Gastrocnemius medialis (tissue), 4 donors: ENCODE measurements at regions not wholly inside any gene's neighbourhood (a gene's known extent, or its start where the extent isn't known, plus 50 kb on each side); places are given as distances from the start of the nearest gene placed in this dataset.

Experiments used
- ATAC-seq, 2 donors: fragments of 150-250 bp; one replicate each; pipeline ENCODE4 v1.9.1; 2016
- DNase-seq, 2 donors: peaks; one replicate each; pipeline ENCODE4 v3.0.0-alpha.2; 2019
- H3K27ac ChIP-seq, 4 donors: fragments of 200-600 bp; sonication (generic); 1 replicate in 1 of 4; 2 replicates in 3 of 4; pipeline ENCODE4 v1.5.1; 2016 to 2018; ENCODE audit warnings: mild to moderate bottlenecking in 2 of 4, moderate library complexity in 1 of 4
- H3K27me3 ChIP-seq, 3 donors: fragments of 200-600 bp; sonication (generic) in 2 of 3; 1 replicate in 1 of 3; 2 replicates in 2 of 3; pipeline versions ENCODE4 v1.5.1 to v1.6.0; 2016 to 2019; ENCODE audit warnings: mild to moderate bottlenecking in 1 of 3, moderate library complexity in 1 of 3
- H3K36me3 ChIP-seq, 2 donors: fragments of 200-600 bp; sonication (generic) in 1 of 2; one replicate each; pipeline ENCODE4 v1.5.1; 2017 to 2018
- H3K4me1 ChIP-seq, 2 donors: fragments of 200-600 bp; sonication (generic) in 1 of 2; one replicate each; pipeline ENCODE4 v1.5.1; 2016 to 2017; ENCODE audit warnings: mild to moderate bottlenecking in 2 of 2
- H3K4me3 ChIP-seq, 4 donors: fragments of 200-600 bp; sonication (generic) in 3 of 4; 1 replicate in 1 of 4; 2 replicates in 3 of 4; pipeline ENCODE4 v1.5.1; 2016 to 2019; ENCODE audit warnings: mild to moderate bottlenecking in 2 of 4
- H3K9me3 ChIP-seq, 3 donors: fragments of 200-600 bp; sonication (generic) in 2 of 3; 1 replicate in 1 of 3; 2 replicates in 2 of 3; pipeline ENCODE4 v1.5.1; 2016 to 2019
- POLR2A ChIP-seq, 2 donors: fragments of 450-650 bp; IDR thresholded peaks; one replicate each; pipeline ENCODE4 v1.6.1; 2017; ENCODE audit warnings: antibody characterized with exemption in 2 of 2, mild to moderate bottlenecking in 2 of 2, moderate library complexity in 2 of 2
- in situ Hi-C, 4 donors: fragments of 200-750 bp; cut with MboI; loops; one replicate each; pipeline versions ENCODE4 v1.15.0 to v1.8.0; 2017; ENCODE audit warnings: low sequenced_read_pairs in 4 of 4
- intact Hi-C: fragments of 100-400 bp; cut with DNase I; formaldehyde crosslinking; loops from one replicate; pipeline ENCODE4 v1.15.1; 2023; ENCODE audit warnings: low total_unique reads
- TF ChIP-seq, protein P1 (sequence below), 5 experiments: fragments of 450-650 bp in 3 of 5; fragments of 200-600 bp in 2 of 5; sonication (generic) in 2 of 5; IDR thresholded peaks in 4 of 5; conservative IDR thresholded peaks in 1 of 5; 1 replicate in 4 of 5; 2 replicates in 1 of 5; pipeline ENCODE4 v1.5.1; 2016 to 2019; ENCODE audit warnings: antibody characterized with exemption in 5 of 5, mild to moderate bottlenecking in 3 of 5, moderate library complexity in 3 of 5

DNA sequence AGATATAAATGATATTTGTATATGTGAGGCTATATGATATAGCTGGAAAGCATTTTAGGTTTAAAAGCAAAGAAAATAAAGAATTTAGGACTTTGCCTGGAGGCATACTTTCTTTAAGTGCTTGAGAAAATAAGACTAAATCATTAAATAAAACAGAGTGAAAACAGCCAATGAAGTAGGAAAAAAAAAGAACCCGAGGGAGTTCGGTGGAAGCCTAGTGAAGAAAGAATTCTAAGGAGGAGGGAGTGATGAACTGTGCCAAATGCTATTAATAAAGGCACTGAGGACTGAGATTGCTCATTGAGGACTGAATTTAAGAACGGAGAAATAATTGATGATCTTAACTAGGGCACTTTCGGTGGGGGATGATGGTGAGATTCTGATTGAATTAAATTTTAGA, 573.5 kb downstream of the DSC3 start:
- H3K4me1 ChIP-seq: no peaks in the 10 kb centered on the region
- ATAC-seq (no peak), DNase-seq (no peak)
- H3K4me3 ChIP-seq: no peak overlapping the region
- no peaks in the 10 kb centered on the region for H3K36me3 ChIP-seq
- H3K27ac ChIP-seq: no peak overlapping the region
- in situ Hi-C loops: no loop called here
- no peaks in the 10 kb centered on the region for H3K9me3 ChIP-seq
- TF ChIP-seq POLR2A (IDR thresholded peaks at IDR 0.05): no peak
- TF ChIP-seq, protein P1, sequence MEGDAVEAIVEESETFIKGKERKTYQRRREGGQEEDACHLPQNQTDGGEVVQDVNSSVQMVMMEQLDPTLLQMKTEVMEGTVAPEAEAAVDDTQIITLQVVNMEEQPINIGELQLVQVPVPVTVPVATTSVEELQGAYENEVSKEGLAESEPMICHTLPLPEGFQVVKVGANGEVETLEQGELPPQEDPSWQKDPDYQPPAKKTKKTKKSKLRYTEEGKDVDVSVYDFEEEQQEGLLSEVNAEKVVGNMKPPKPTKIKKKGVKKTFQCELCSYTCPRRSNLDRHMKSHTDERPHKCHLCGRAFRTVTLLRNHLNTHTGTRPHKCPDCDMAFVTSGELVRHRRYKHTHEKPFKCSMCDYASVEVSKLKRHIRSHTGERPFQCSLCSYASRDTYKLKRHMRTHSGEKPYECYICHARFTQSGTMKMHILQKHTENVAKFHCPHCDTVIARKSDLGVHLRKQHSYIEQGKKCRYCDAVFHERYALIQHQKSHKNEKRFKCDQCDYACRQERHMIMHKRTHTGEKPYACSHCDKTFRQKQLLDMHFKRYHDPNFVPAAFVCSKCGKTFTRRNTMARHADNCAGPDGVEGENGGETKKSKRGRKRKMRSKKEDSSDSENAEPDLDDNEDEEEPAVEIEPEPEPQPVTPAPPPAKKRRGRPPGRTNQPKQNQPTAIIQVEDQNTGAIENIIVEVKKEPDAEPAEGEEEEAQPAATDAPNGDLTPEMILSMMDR (IDR thresholded peaks at IDR 0.05 in 4 of 5, conservative IDR thresholded peaks at IDR 0.05 in 1 of 5): no peak
- intact Hi-C loops: no loop called here
- no peaks in the 10 kb centered on the region for H3K27me3 ChIP-seq

GRCh38 chr18:30465096-30465495, 577.4 kb downstream of the DSC3 start:
- H3K9me3 ChIP-seq: no peaks in the 10 kb centered on the region
- TF ChIP-seq, protein P1 (IDR thresholded peaks at IDR 0.05 in 4 of 5, conservative IDR thresholded peaks at IDR 0.05 in 1 of 5): no peak
- TF ChIP-seq POLR2A (IDR thresholded peaks at IDR 0.05): no peak
- in situ Hi-C loops (no loop called here), intact Hi-C loops (no loop called here)
- DNase-seq (no peak), ATAC-seq (no peak)
- no peaks in the 10 kb centered on the region for H3K27me3 ChIP-seq
- no peaks in the 10 kb centered on the region for H3K36me3 ChIP-seq
- H3K4me3 ChIP-seq: no peak overlapping the region
- H3K27ac ChIP-seq: no peak overlapping the region
- no peaks in the 10 kb centered on the region for H3K4me1 ChIP-seq

- Histone ChIP-seq H3K27ac (no peak overlapping the region), H3K27me3 (no peaks in the 10 kb centered on the region), H3K4me1 (no peaks in the 10 kb centered on the region), H3K36me3 (no peaks in the 10 kb centered on the region), H3K4me3 (no peak overlapping the region), H3K9me3 (peaks cover 0 to 3% (median 0%) of the 10 kb centered on the region in 3 donors)
- DNase-seq (no peak), ATAC-seq (no peak)
- in situ Hi-C loops: no loop called here
- no peak for TF ChIP-seq POLR2A (IDR thresholded peaks at IDR 0.05)
- TF ChIP-seq, protein P1 (IDR thresholded peaks at IDR 0.05 in 4 of 5, conservative IDR thresholded peaks at IDR 0.05 in 1 of 5): no peak
- intact Hi-C loops: no loop called here
Measured at GRCh38 chr18:30457156-30457555, 585.4 kb downstream of the DSC3 start.

DNA sequence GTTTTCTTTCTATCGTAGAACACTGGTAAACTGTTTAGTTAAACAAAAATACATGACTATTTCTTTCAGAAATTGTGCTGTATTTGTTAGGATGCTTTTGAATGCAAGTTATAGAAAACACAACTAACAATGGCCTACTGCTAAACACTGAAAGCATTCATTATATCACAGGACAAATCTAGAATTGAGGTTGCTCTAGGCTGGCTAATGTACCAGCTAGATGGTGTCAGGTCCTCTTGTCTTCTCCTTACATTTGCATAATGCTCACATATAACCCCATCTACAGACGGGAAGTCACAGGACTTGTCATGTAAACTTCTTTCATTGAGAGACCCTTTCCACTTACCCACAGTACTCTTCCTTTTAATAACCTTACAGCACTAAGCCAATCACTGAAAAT, 586.8 kb downstream of the DSC3 start:
- Histone ChIP-seq H3K27me3 (no peaks in the 10 kb centered on the region), H3K9me3 (peaks cover 0 to 3% (median 0%) of the 10 kb centered on the region in 3 donors), H3K27ac (no peak overlapping the region), H3K36me3 (no peaks in the 10 kb centered on the region), H3K4me1 (no peaks in the 10 kb centered on the region), H3K4me3 (no peak overlapping the region)
- ATAC-seq (no peak), DNase-seq (no peak)
- TF ChIP-seq POLR2A (IDR thresholded peaks at IDR 0.05): no peak
- TF ChIP-seq, protein P1 (IDR thresholded peaks at IDR 0.05 in 4 of 5, conservative IDR thresholded peaks at IDR 0.05 in 1 of 5): no peak
- intact Hi-C loops (no loop called here), in situ Hi-C loops (no loop called here)

DNA sequence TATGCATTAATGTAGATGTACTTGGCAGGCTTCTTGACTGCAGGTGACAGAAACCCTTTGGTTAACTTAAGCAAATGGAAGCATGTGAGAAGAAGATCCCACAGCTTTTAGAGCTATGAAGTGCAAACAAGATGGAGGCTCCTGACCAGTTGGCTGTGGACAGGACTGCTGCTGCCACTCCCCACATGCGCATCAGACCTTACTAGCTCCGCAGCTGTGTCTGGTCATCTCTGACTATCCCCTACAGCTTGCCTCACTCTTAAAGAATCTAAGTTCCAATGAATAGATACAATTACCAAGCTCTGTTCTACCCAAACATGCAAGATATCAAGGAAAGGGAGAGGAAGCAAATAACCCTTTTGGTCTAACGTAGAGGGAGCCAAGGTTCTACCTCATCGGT, 587.6 kb downstream of the DSC3 start:
- no peak for ATAC-seq
- Histone ChIP-seq H3K4me3 (no peak overlapping the region), H3K9me3 (peaks cover 0 to 3% (median 0%) of the 10 kb centered on the region in 3 donors), H3K36me3 (no peaks in the 10 kb centered on the region), H3K4me1 (no peaks in the 10 kb centered on the region), H3K27ac (no peak overlapping the region), H3K27me3 (no peaks in the 10 kb centered on the region)
- intact Hi-C loops: no loop called here
- TF ChIP-seq, protein P1 (IDR thresholded peaks at IDR 0.05 in 4 of 5, conservative IDR thresholded peaks at IDR 0.05 in 1 of 5): no peak
- no peak for TF ChIP-seq POLR2A (IDR thresholded peaks at IDR 0.05)
- DNase-seq: no peak
- in situ Hi-C loops: no loop called here
